WTC11 (cell line): ENCODE measurements at regions not wholly inside any gene's neighbourhood (a gene's known extent, or its start where the extent isn't known, plus 50 kb on each side); places are given as distances from the start of the nearest gene placed in this dataset.
"Not testable (repeated sequence)": the region's sequence is repeated elsewhere in the genome, so short reads cannot be mapped to it uniquely, and the experiment has no call there.

ENCODE experiments used
- ATAC-seq: fragments of 200-7000 bp; cut with Tn5 transposase; 2 replicates; pipeline ENCODE4 v1.10.0; 2021; ENCODE audit warnings: mild to moderate bottlenecking, moderate library complexity
- CTCF ChIA-PET: fragments of 300-600 bp; sonication (Branson Sonifier 250); formaldehyde crosslinking; loops from one replicate; lab custom pipeline; 2021; ENCODE audit warnings: antibody characterized with exemption; lab: Charles Lee
- POLR2A ChIA-PET: fragments of 350-600 bp; sonication (Branson Sonifier 250); formaldehyde crosslinking; loops from one replicate; lab custom pipeline; 2021; ENCODE audit warnings: antibody characterized with exemption; lab: Charles Lee
- DNase-seq: peaks from one replicate; pipeline ENCODE4 v3.0.0; 2021; ENCODE audit warnings: low spot score
- H3K27ac Mint-ChIP-seq: 2 replicates; pipeline ENCODE4 v1.8.0; 2021; ENCODE audit warnings: mixed read lengths
- H3K27me3 Mint-ChIP-seq: 2 replicates; pipeline ENCODE4 v1.8.0; 2021; ENCODE audit warnings: low read depth, mild to moderate bottlenecking, moderate library complexity, mixed read lengths
- H3K36me3 Mint-ChIP-seq: 2 replicates; pipeline ENCODE4 v1.8.0; 2021; ENCODE audit warnings: mixed read lengths
- H3K4me1 Mint-ChIP-seq: 2 replicates; pipeline ENCODE4 v1.8.0; 2022; ENCODE audit warnings: mixed read lengths
- H3K4me3 Mint-ChIP-seq: 2 replicates; pipeline ENCODE4 v1.8.0; 2021; ENCODE audit warnings: mild to moderate bottlenecking, moderate library complexity, mixed read lengths
- H3K9me3 Mint-ChIP-seq: 2 replicates; pipeline ENCODE4 v1.8.0; 2021; ENCODE audit warnings: mixed read lengths
- AFF4 ChIP-seq: sonication (generic); formaldehyde crosslinking; IDR thresholded peaks from 2 replicates; pipeline ENCODE4 v1.8.1; 2023; ENCODE audit warnings: mild to moderate bottlenecking, missing genetic modification reagents, borderline replicate concordance
- ATF3 ChIP-seq: sonication (generic); formaldehyde crosslinking; conservative IDR thresholded peaks from 2 replicates; pipeline ENCODE4 v1.8.1; 2022; ENCODE audit warnings: mild to moderate bottlenecking, missing genetic modification reagents
- ATF6 ChIP-seq: sonication (generic); formaldehyde crosslinking; IDR thresholded peaks from 2 replicates; pipeline ENCODE4 v1.8.1; 2023; ENCODE audit warnings: mild to moderate bottlenecking, missing genetic modification reagents
- CREM ChIP-seq: sonication (generic); formaldehyde crosslinking; IDR thresholded peaks from 2 replicates; pipeline ENCODE4 v1.8.1; 2022; ENCODE audit warnings: mild to moderate bottlenecking, missing genetic modification reagents, moderate library complexity
- ERG ChIP-seq: fragments of 250-450 bp; sonication (Bioruptor Pico); IDR thresholded peaks from 2 replicates; pipeline ENCODE4 v1.8.0; 2021; ENCODE audit warnings: mild to moderate bottlenecking
- ESRRA ChIP-seq: sonication (generic); formaldehyde crosslinking; IDR thresholded peaks from 2 replicates; pipeline ENCODE4 v1.8.1; 2022; ENCODE audit warnings: mild to moderate bottlenecking, missing genetic modification reagents, borderline replicate concordance
- FOXJ3 ChIP-seq: sonication (generic); formaldehyde crosslinking; IDR thresholded peaks from 2 replicates; pipeline ENCODE4 v1.9.0; 2021; ENCODE audit warnings: missing genetic modification reagents, mild to moderate bottlenecking, borderline replicate concordance
- FOXK1 ChIP-seq: sonication (generic); formaldehyde crosslinking; IDR thresholded peaks from 2 replicates; pipeline ENCODE4 v1.8.0; 2022; ENCODE audit warnings: mild to moderate bottlenecking, moderate library complexity, missing genetic modification reagents
- JAZF1 ChIP-seq: fragments of 250-450 bp; sonication (Bioruptor Pico); IDR thresholded peaks from 2 replicates; pipeline ENCODE4 v1.9.0; 2021; ENCODE audit warnings: moderate library complexity, mild to moderate bottlenecking, inconsistent platforms
- JUN ChIP-seq: sonication (generic); formaldehyde crosslinking; IDR thresholded peaks from 2 replicates; pipeline ENCODE4 v1.8.0; 2023; ENCODE audit warnings: mild to moderate bottlenecking, missing genetic modification reagents
- NFYB ChIP-seq: sonication (generic); formaldehyde crosslinking; conservative IDR thresholded peaks from 2 replicates; pipeline ENCODE4 v1.8.0; 2022; ENCODE audit warnings: low read depth, missing genetic modification reagents
- PREB ChIP-seq: sonication (generic); formaldehyde crosslinking; IDR thresholded peaks from 2 replicates; pipeline ENCODE4 v1.8.1; 2022; ENCODE audit warnings: mild to moderate bottlenecking, missing genetic modification reagents, moderate library complexity, borderline replicate concordance
- RELA ChIP-seq: sonication (generic); formaldehyde crosslinking; IDR thresholded peaks from 2 replicates; pipeline ENCODE4 v1.8.1; 2022; ENCODE audit warnings: missing genetic modification reagents, mild to moderate bottlenecking, borderline replicate concordance
- SOX15 ChIP-seq: fragments of 250-450 bp; sonication (Bioruptor Pico); IDR thresholded peaks from 2 replicates; pipeline ENCODE4 v1.9.0; 2021; ENCODE audit warnings: mild to moderate bottlenecking
- SP1 ChIP-seq: sonication (generic); formaldehyde crosslinking; conservative IDR thresholded peaks from 2 replicates; pipeline ENCODE4 v1.8.1; 2022; ENCODE audit warnings: missing genetic modification reagents
- STAT6 ChIP-seq: sonication (generic); formaldehyde crosslinking; conservative IDR thresholded peaks from 2 replicates; pipeline ENCODE4 v1.8.1; 2023; ENCODE audit warnings: mild to moderate bottlenecking, low read depth, missing genetic modification reagents, moderate library complexity
- TEAD4 ChIP-seq: sonication (generic); formaldehyde crosslinking; IDR thresholded peaks from 2 replicates; pipeline ENCODE4 v1.8.0; 2022; ENCODE audit warnings: mild to moderate bottlenecking, missing genetic modification reagents
- ZBTB21 ChIP-seq: sonication (generic); formaldehyde crosslinking; IDR thresholded peaks from 2 replicates; pipeline ENCODE4 v1.8.1; 2023; ENCODE audit warnings: mild to moderate bottlenecking, missing genetic modification reagents, borderline replicate concordance
- ZBTB43 ChIP-seq: sonication (generic); formaldehyde crosslinking; IDR thresholded peaks from 2 replicates; pipeline ENCODE4 v1.8.1; 2023; ENCODE audit warnings: mild to moderate bottlenecking, missing genetic modification reagents
- ZNF219 ChIP-seq: sonication (generic); formaldehyde crosslinking; IDR thresholded peaks from 2 replicates; pipeline ENCODE4 v1.8.0; 2023; ENCODE audit warnings: missing genetic modification reagents, mild to moderate bottlenecking, borderline replicate concordance

GRCh38 chr5:33105521-33105941 lies 335.2 kb upstream of the TARS1 start:
- peaks cover 86% of the 10 kb centered on the region for H3K36me3 Mint-ChIP-seq
- no peak overlapping the region for H3K4me3 Mint-ChIP-seq
- H3K27ac Mint-ChIP-seq = no peak overlapping the region
- ChIA-PET POLR2A (no interaction called here), CTCF (no interaction called here)
- no peak for ATAC-seq
- peaks cover 97% of the 10 kb centered on the region for H3K9me3 Mint-ChIP-seq
- DNase-seq = no peak
- H3K4me1 Mint-ChIP-seq = no peaks in the 10 kb centered on the region
- H3K27me3 Mint-ChIP-seq = peaks cover 8% of the 10 kb centered on the region; the same call in 1 of the 2 replicates
- no peak for TF ChIP-seq ESRRA
- TF ChIP-seq ZNF219 = no peak
- no peak for TF ChIP-seq ZBTB43
- TF ChIP-seq ERG (CRISPR knock-in tag) = no peak
- no peak for TF ChIP-seq FOXJ3 (CRISPR knock-in tag)
- no peak for TF ChIP-seq NFYB (CRISPR knock-in tag)
- no peak for TF ChIP-seq STAT6 (CRISPR knock-in tag)
- no peak for TF ChIP-seq CREM (CRISPR knock-in tag)
- no peak for TF ChIP-seq AFF4 (CRISPR knock-in tag)
- TF ChIP-seq TEAD4 (CRISPR knock-in tag) = no peak
- TF ChIP-seq ATF6 = no peak
- no peak for TF ChIP-seq SOX15 (CRISPR knock-in tag)
- no peak for TF ChIP-seq JAZF1
- TF ChIP-seq RELA (CRISPR knock-in tag) = no peak
- no peak for TF ChIP-seq JUN (CRISPR knock-in tag)
- no peak for TF ChIP-seq SP1 (CRISPR knock-in tag)
- no peak for TF ChIP-seq PREB
- no peak for TF ChIP-seq ZBTB21 (CRISPR knock-in tag)
- TF ChIP-seq ATF3 = no peak
- no peak for TF ChIP-seq FOXK1 (CRISPR knock-in tag)

GRCh38 chr5:33110496-33110895 lies 330.3 kb upstream of the TARS1 start:
- ATAC-seq, POLR2A ChIA-PET, H3K4me1 Mint-ChIP-seq, H3K27me3 Mint-ChIP-seq, DNase-seq, CTCF ChIA-PET, H3K4me3 Mint-ChIP-seq, H3K27ac Mint-ChIP-seq: not testable (repeated sequence)
- peaks cover 69% of the 10 kb centered on the region for H3K9me3 Mint-ChIP-seq
- peaks cover 40% of the 10 kb centered on the region for H3K36me3 Mint-ChIP-seq
